Kidney epithelial cell (primary cell): ENCODE measurements at regions not wholly inside any gene's neighbourhood (a gene's known extent, or its start where the extent isn't known, plus 50 kb on each side); places are given as distances from the start of the nearest gene placed in this dataset.

Experiments used
- DNase-seq: peaks from one replicate; pipeline ENCODE4 v3.0.0-alpha.2; 2010; ENCODE audit warnings: low read depth
- H3K27me3 ChIP-seq: 2 replicates; pipeline ENCODE4 v1.6.0; 2011; ENCODE audit warnings: low read length; ENCODE audit not compliant: control insufficient read depth, insufficient read depth
- H3K36me3 ChIP-seq: 2 replicates; pipeline ENCODE4 v1.5.1; 2011; ENCODE audit warnings: low read length; ENCODE audit not compliant: control insufficient read depth, insufficient read depth
- H3K4me3 ChIP-seq: 2 replicates; pipeline ENCODE4 v1.5.1; 2011; ENCODE audit warnings: low read depth, mild to moderate bottlenecking, control low read depth, low read length
- TF ChIP-seq, protein P1 (sequence below): IDR thresholded peaks from 2 replicates; pipeline ENCODE4 v1.5.1; 2011; ENCODE audit warnings: mild to moderate bottlenecking, moderate library complexity, low read length, control low read depth, inconsistent platforms; ENCODE audit not compliant: insufficient read depth, poor library complexity, severe bottlenecking

DNA sequence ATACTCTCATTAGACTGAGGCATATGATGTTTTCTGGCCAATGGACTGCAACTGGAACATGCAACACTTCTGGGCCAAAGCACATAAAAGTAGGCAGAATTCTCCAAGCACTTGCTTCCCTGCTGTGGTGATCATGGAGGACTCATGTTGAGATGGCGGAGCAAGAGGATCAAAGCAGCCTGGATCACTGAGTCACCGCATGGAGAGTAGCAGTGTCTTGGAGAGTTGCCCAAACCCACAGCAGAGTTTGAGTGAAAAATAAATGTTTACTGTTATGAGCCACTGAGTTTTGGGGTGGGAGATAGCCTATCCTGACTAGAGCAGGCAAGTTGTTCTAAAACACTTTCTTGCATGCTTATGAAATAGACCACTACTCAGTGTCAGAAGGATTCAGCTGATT, 359.5 kb downstream of the ZNF521 start:
- Histone ChIP-seq H3K27me3 (no peaks in the 10 kb centered on the region), H3K36me3 (no peaks in the 10 kb centered on the region), H3K4me3 (no peak overlapping the region)
- no peak for DNase-seq
- TF ChIP-seq, protein P1, sequence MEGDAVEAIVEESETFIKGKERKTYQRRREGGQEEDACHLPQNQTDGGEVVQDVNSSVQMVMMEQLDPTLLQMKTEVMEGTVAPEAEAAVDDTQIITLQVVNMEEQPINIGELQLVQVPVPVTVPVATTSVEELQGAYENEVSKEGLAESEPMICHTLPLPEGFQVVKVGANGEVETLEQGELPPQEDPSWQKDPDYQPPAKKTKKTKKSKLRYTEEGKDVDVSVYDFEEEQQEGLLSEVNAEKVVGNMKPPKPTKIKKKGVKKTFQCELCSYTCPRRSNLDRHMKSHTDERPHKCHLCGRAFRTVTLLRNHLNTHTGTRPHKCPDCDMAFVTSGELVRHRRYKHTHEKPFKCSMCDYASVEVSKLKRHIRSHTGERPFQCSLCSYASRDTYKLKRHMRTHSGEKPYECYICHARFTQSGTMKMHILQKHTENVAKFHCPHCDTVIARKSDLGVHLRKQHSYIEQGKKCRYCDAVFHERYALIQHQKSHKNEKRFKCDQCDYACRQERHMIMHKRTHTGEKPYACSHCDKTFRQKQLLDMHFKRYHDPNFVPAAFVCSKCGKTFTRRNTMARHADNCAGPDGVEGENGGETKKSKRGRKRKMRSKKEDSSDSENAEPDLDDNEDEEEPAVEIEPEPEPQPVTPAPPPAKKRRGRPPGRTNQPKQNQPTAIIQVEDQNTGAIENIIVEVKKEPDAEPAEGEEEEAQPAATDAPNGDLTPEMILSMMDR, result no peak

DNA sequence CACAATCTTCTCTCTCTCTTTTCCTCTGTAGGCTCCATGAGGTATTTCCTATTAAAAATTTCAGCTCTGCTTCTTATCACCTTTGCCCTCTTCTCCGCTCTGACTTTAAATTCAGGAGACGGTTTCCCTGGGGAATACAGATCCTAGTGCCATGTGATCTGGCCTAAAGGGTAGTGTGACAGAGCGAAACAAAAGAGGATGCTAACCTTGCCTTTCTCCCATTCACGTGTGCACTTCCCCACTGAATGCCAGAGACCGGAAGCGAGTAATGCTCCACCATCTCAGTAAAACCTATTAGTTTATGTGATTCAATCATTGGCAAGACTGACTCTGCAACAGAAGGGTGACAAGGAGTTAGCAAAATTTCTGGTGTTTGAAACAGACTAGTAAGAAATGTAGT, 358.3 kb downstream of the ZNF521 start:
- no peak for DNase-seq
- Histone ChIP-seq H3K4me3 (no peak overlapping the region), H3K36me3 (no peaks in the 10 kb centered on the region), H3K27me3 (no peaks in the 10 kb centered on the region)
- TF ChIP-seq, protein P1, result no peak

DNA sequence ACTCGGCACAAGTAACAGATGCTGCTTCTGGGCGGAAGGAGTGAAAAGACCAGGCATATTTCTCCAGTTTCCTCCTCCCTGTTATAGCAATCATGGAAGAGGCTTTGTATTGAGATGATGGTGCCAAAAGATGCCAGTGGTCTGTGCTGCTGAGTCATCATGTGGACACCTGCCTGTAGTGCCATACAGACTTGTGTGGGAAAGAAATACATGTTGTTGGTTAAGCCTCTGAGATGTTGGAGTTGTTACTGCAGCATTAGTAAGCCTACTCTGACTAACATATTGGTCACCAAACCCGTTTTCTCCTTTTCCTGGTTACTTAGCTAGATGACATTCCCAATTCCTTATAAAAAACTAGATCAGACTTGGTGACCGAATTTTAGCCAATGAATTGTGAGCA, 356.9 kb downstream of the ZNF521 start:
- TF ChIP-seq, protein P1, result no peak
- no peaks in the 10 kb centered on the region for H3K36me3 ChIP-seq
- H3K4me3 ChIP-seq, result no peak overlapping the region
- no peaks in the 10 kb centered on the region for H3K27me3 ChIP-seq
- peak; percentile 7 for DNase-seq

DNA sequence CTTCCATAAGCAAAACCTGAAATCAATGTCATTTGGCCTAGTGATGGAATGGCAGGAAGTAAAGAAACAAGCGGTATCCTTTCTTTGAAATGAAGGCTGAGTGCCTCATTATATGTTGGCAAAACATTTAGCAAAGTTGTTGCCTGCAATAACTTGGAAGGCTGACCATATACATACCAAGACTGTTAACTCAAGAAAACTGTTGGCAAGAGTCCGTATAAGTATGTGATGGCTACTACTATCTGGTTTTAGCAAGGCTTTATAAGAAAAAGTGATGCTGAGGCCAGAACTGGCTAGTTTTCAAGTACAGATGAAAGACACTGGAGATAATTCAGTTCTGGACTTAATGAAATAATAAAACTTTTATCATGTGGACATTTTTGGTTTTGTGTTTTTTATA, 356.2 kb downstream of the ZNF521 start:
- H3K4me3 ChIP-seq, result no peak overlapping the region
- DNase-seq, result no peak
- H3K36me3 ChIP-seq, result no peaks in the 10 kb centered on the region
- TF ChIP-seq, protein P1, result no peak
- H3K27me3 ChIP-seq, result no peaks in the 10 kb centered on the region

DNA sequence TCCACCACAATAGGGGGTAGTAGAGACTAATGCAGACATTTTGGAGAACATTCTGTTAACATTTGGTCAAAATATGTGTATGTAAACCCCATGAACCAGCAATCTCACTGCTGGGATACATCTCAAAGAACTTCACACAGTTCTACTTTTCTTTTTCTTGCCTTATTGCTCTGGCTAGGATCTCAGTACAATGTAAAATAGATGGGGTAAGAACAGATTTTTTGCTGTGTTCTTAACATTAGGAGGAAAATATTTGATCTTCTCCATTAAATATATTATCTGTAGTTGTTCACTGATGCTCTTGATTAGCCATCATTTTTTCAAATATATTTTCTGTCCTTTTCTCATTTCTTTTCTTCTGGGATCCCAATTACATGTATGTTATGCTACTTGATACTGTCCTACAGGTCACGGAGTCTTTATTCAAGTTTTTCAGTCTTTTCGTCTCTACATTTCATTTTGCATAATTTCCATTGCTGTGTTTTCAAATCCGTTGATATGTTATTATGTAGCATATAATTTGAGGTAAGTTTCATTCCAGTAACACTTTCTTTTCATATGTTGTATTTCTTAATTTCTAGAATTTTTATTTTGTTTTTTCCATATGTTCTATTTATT, 352.2 kb downstream of the ZNF521 start:
- DNase-seq, result no peak
- no peaks in the 10 kb centered on the region for H3K36me3 ChIP-seq
- H3K27me3 ChIP-seq, result no peaks in the 10 kb centered on the region
- TF ChIP-seq, protein P1, result no peak
- no peak overlapping the region for H3K4me3 ChIP-seq

DNA sequence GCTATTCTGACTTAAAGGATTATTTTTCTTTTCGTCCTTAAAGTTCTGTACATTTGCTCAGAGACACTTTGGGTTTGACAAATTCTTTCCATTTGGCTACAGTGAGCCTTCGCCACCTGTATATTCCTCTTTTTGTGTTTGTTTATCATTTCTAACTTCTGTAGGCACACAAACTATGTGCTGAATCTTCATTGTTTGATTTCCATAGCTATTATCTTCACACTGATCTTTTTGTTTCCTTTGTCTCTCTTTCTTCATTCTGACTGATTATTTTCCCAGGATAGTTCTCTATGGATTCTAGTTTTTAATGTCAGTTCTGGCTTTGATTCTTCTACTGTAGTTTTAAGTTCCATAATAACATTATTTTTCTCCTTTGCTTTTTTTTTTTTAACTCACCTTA, 350.2 kb downstream of the ZNF521 start:
- TF ChIP-seq, protein P1, result no peak
- H3K27me3 ChIP-seq, result no peaks in the 10 kb centered on the region
- H3K4me3 ChIP-seq, result no peak overlapping the region
- DNase-seq, result no peak
- no peaks in the 10 kb centered on the region for H3K36me3 ChIP-seq
